Fibroblast of pulmonary artery (primary cell): ENCODE measurements at regions not wholly inside any gene's neighbourhood (a gene's known extent, or its start where the extent isn't known, plus 50 kb on each side); places are given as distances from the start of the nearest gene placed in this dataset.

Experiments
- DNase-seq: peaks from one replicate; pipeline ENCODE4 v3.0.0-alpha.2; 2010; ENCODE audit warnings: low read depth
- H3K4me3 ChIP-seq: replicated peaks from 2 replicates; pipeline ENCODE4 v1.5.1; 2011; ENCODE audit warnings: low read depth, mild to moderate bottlenecking, control low read depth, low read length, moderate library complexity
- TF ChIP-seq, protein P1 (sequence below): IDR thresholded peaks from 2 replicates; pipeline ENCODE4 v1.5.1; 2011; ENCODE audit warnings: mild to moderate bottlenecking, control low read depth, low read length, inconsistent platforms; ENCODE audit errors: missing control alignments

DNA sequence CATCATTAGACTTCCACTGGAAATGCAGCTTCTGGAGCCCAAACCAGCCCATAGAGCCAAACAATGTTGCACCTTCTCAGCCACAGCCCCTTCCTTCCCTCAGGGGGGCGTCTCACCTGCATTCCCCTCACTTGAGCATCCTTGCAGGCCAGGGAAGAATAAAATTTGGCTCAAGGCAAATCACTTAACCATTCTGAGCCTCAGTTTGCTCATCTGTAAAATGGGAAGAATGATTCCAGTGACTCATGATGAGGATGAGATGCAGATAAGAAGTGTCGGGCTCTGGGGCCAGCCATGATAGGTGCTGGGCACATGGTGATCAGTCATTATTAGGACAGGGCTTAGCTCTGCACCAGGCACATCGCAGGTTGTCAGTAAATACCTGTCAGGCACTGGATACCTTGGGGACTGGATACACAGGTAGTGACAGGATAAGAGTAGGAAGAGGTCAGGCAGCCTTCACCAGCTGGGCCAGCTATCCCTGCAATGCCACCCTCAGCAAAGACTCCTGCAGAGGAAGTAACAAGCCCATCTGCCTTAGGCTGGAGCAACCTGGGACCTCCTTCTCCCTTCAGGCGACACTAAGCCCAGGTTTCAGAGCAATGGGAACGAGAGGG, 208.0 kb upstream of the TNRC6C start:
- TF ChIP-seq, protein P1, sequence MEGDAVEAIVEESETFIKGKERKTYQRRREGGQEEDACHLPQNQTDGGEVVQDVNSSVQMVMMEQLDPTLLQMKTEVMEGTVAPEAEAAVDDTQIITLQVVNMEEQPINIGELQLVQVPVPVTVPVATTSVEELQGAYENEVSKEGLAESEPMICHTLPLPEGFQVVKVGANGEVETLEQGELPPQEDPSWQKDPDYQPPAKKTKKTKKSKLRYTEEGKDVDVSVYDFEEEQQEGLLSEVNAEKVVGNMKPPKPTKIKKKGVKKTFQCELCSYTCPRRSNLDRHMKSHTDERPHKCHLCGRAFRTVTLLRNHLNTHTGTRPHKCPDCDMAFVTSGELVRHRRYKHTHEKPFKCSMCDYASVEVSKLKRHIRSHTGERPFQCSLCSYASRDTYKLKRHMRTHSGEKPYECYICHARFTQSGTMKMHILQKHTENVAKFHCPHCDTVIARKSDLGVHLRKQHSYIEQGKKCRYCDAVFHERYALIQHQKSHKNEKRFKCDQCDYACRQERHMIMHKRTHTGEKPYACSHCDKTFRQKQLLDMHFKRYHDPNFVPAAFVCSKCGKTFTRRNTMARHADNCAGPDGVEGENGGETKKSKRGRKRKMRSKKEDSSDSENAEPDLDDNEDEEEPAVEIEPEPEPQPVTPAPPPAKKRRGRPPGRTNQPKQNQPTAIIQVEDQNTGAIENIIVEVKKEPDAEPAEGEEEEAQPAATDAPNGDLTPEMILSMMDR: no peak
- no peak for DNase-seq
- no peak overlapping the region for H3K4me3 ChIP-seq

DNA sequence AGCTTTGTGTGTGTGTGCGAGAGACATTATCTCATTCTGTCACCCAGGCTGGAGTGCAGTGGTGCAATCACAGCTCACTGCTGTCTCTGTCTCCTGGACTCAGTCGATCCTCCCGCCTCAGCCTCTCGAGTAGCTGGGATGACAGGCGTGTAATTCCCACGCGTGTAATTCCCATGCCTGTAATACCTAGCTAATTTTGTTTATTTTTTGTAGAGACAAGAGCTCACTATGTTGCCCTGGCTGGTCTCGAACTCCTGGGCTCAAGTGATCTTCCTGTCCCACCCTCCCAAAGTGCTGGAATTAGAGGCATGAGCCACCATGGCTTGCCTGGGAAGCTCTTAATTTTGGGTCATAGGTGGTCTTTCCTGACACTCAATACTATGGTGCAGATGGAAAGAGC, 205.3 kb upstream of the TNRC6C start:
- TF ChIP-seq, protein P1: no peak
- DNase-seq: no peak
- no peak overlapping the region for H3K4me3 ChIP-seq

DNA sequence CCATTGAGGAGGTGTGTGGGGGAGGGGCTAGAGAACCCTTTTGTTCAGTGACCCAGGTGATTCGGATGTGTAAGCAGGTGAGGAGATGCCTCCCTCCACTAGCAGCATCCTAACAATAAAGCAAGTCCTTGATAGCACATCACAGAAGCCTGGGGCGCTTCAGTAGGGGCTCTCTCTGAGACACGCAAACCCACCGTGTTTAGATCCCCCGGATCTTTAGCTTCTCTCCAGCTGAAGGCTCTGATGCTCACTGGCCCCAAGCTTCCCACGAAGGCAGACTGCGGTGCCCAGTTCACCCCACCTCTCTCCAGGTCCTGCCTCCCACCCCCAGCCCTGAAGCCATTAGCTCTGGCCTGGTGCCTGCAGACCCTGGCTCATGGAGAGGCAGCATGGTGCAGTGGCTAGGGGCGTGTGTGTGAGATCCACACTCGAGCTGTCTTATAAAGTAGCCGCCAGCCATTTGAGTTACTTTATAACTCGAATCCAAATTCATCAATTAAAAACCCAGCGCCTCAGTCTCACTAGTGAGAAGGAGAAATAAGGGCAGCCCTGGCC, 204.7 kb upstream of the TNRC6C start:
- DNase-seq: no peak
- TF ChIP-seq, protein P1: no peak
- no peak overlapping the region for H3K4me3 ChIP-seq

DNA sequence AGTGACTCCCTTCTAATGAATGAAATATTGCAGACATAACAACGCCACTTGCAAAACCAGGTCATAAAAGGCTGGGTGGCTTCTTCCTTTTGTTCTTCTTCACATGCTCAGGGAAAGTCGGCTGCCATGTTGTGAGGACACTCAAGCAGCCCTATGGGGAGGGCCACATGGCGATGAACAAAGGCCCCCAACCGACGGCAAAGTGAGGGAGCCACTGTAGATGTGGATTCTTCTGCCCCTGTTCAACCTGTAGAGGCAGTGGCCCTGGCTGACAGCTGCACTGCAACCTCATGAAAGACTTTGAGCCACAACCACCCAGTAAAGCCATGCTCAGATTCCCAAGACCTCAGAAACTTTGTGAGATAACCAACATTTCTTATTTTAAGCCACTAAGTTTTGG, 203.5 kb upstream of the TNRC6C start:
- TF ChIP-seq, protein P1: no peak
- DNase-seq: no peak
- H3K4me3 ChIP-seq: no peak overlapping the region

DNA sequence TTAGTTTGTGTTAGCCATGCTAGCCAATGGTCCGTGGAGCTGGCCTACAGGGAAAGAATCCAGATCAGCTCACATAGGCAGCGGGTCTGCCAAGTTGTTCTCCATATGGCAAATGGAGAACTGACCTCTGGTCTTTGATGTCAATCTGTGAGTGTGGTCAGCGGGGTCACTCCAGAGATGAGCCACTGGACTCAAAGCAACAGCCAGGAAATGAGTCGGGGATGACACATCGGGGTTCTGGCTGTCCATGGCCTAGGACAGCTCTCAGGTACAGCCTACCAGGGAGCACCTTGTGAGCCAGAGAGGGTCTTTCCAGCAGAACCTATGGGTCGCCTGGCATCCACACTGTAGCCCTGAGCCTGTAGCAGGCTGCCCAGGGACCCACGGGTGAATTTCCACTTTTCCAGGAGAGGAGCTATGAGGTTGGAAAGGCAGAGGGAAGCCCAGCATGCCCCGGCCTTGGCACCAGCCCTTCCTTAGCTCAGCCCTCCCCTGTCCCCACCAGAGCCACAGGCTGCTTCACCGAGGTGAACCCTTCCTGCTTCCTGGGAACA, 203.0 kb upstream of the TNRC6C start:
- no peak overlapping the region for H3K4me3 ChIP-seq
- no peak for DNase-seq
- TF ChIP-seq, protein P1: no peak

DNA sequence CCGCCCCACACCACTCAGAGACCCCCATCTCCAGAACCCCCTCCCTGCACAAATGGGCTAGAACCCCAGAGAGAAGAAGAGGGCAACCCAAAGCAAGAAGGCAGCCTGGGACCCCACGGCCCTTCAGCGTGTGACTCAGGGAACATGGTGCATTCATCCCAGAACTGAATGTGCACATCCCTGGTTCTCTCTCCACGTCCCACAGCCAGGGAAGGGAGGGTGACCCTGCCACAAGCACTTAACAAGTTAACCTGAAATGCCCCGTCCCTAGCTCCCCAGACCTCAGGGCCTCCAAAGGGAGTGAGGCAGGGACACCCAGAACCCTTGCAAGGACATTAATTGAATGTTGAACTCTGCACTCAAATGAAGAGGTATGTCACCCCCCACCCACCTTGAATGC, 202.5 kb upstream of the TNRC6C start:
- no peak for DNase-seq
- no peak overlapping the region for H3K4me3 ChIP-seq
- TF ChIP-seq, protein P1: no peak
